A549 (cell line): ENCODE measurements at regions not wholly inside any gene's neighbourhood (a gene's known extent, or its start where the extent isn't known, plus 50 kb on each side); places are given as distances from the start of the nearest gene placed in this dataset.

Experiments used
- ATAC-seq, 2 experiments: fragments of 200-7000 bp in 1 of 2; fragments of >200 bp in 1 of 2; cut with Nextera tagmentation in 1 of 2; cut with Tn5 transposase in 1 of 2; 3 replicates each; pipeline versions ENCODE4 v1.8.0 to v1.9.1; 2018 to 2020; ENCODE audit warnings: mild to moderate bottlenecking in 1 of 2, moderate library complexity in 1 of 2
- CTCF ChIA-PET: fragments of 300-600 bp; sonication (Branson Sonifier 250); formaldehyde crosslinking; extraction: SDS; loops from one replicate; lab custom pipeline; 2021; ENCODE audit warnings: antibody characterized with exemption, inconsistent platforms; lab: Yijun Ruan, JAX
- POLR2A ChIA-PET: fragments of 350-600 bp; formaldehyde crosslinking; extraction: SDS; loops from one replicate; lab custom pipeline; 2021; ENCODE audit warnings: antibody characterized with exemption, inconsistent platforms; lab: Yijun Ruan, JAX
- DNase-seq, 2 experiments: peaks; one replicate each; pipeline versions ENCODE4 v3.0.0 to v3.0.0-alpha.2; 2011 to 2016; ENCODE audit warnings: low read depth in 1 of 2, low spot score in 1 of 2
- FAIRE-seq: peaks from 2 replicates; lab custom pipeline; 2011; peaks lifted over from hg19 to GRCh38; lab: Jason Lieb, UNC
- H3K27ac ChIP-seq, 2 experiments: fragments of >200 bp; sonication (Bioruptor Twin); formaldehyde crosslinking; 3 replicates each; pipeline ENCODE4 v1.5.1; 2016 to 2017
- H3K4me1 ChIP-seq: fragments of >200 bp; sonication (Bioruptor Twin); formaldehyde crosslinking; 3 replicates; pipeline ENCODE4 v1.6.1; 2016
- H3K4me2 ChIP-seq: fragments of >200 bp; sonication (Bioruptor Twin); formaldehyde crosslinking; 3 replicates; pipeline ENCODE4 v1.6.1; 2016
- H3K4me3 ChIP-seq: fragments of >200 bp; sonication (Bioruptor Twin); formaldehyde crosslinking; 3 replicates; pipeline ENCODE4 v1.5.1; 2016
- H3K9me3 ChIP-seq: fragments of >200 bp; sonication (Bioruptor Twin); formaldehyde crosslinking; 3 replicates; pipeline ENCODE4 v1.6.1; 2016
- BHLHE40 ChIP-seq: IDR thresholded peaks from 2 replicates; pipeline ENCODE4 v1.6.1; 2012; ENCODE audit warnings: low read depth, low read length, inconsistent platforms
- CBX2 ChIP-seq: fragments of 200-600 bp; sonication (generic); IDR thresholded peaks from 2 replicates; pipeline ENCODE4 v1.6.1; 2016; ENCODE audit warnings: low read depth, mild to moderate bottlenecking, borderline replicate concordance
- EHMT2 ChIP-seq: fragments of 200-600 bp; sonication (generic); IDR thresholded peaks from 2 replicates; pipeline ENCODE4 v1.6.1; 2016; ENCODE audit warnings: antibody characterized with exemption, low read depth, mild to moderate bottlenecking, moderate library complexity
- FOSB ChIP-seq: fragments of 250-450 bp; sonication (Bioruptor Pico); IDR thresholded peaks from 2 replicates; pipeline ENCODE4 v1.5.0; 2020; ENCODE audit warnings: mild to moderate bottlenecking, moderate library complexity
- FOXS1 ChIP-seq: fragments of 250-450 bp; sonication (Bioruptor Pico); IDR thresholded peaks from 2 replicates; pipeline ENCODE4 v1.5.0; 2020; ENCODE audit warnings: mild to moderate bottlenecking, moderate library complexity
- GATA3 ChIP-seq: IDR thresholded peaks from 2 replicates; pipeline ENCODE4 v1.6.1; 2012; ENCODE audit warnings: borderline replicate concordance
- HDAC2 ChIP-seq: fragments of 200-600 bp; sonication (generic); IDR thresholded peaks from 2 replicates; pipeline ENCODE4 v1.6.1; 2016
- HEYL ChIP-seq: fragments of 250-450 bp; sonication (Bioruptor Pico); IDR thresholded peaks from 2 replicates; pipeline ENCODE4 v1.8.0; 2021; ENCODE audit warnings: mild to moderate bottlenecking, moderate library complexity
- HOXB13 ChIP-seq: fragments of 250-450 bp; sonication (Bioruptor Pico); IDR thresholded peaks from 2 replicates; pipeline ENCODE4 v1.5.0; 2020; ENCODE audit warnings: low read depth, mild to moderate bottlenecking, moderate library complexity
- HOXB5 ChIP-seq: fragments of 250-450 bp; sonication (Bioruptor Pico); IDR thresholded peaks from 2 replicates; pipeline ENCODE4 v1.5.0; 2020; ENCODE audit warnings: mild to moderate bottlenecking, moderate library complexity
- JUN ChIP-seq, 2 experiments: fragments of >200 bp; sonication (Bioruptor Twin); formaldehyde crosslinking; IDR thresholded peaks; 2 replicates in 1 of 2; 3 replicates in 1 of 2; pipeline ENCODE4 v1.6.1; 2016 to 2017
- PHF8 ChIP-seq: fragments of 200-600 bp; sonication (generic); IDR thresholded peaks from 2 replicates; pipeline ENCODE4 v1.6.1; 2016; ENCODE audit warnings: low read depth, mild to moderate bottlenecking, antibody characterized with exemption, moderate library complexity, borderline replicate concordance
- POLR2AphosphoS2 ChIP-seq: conservative IDR thresholded peaks from 2 replicates; pipeline ENCODE4 v1.6.1; 2012; ENCODE audit warnings: low read length, improper control_type of control experiment, inconsistent platforms
- RARB ChIP-seq: fragments of 250-450 bp; sonication (Bioruptor Pico); IDR thresholded peaks from 2 replicates; pipeline ENCODE4 v1.8.0; 2021; ENCODE audit warnings: mild to moderate bottlenecking, moderate library complexity
- TFCP2L1 ChIP-seq: fragments of 250-450 bp; sonication (Bioruptor Pico); IDR thresholded peaks from 2 replicates; pipeline ENCODE4 v1.5.0; 2021; ENCODE audit warnings: mild to moderate bottlenecking
- TP53 ChIP-seq: fragments of 250-450 bp; sonication (Bioruptor Pico); IDR thresholded peaks from 2 replicates; pipeline ENCODE4 v1.5.0; 2021; ENCODE audit warnings: mild to moderate bottlenecking, moderate library complexity
- ZC3H11A ChIP-seq: fragments of 450-650 bp; IDR thresholded peaks from 2 replicates; pipeline ENCODE4 v1.6.1; 2014; ENCODE audit warnings: antibody characterized with exemption, mild to moderate bottlenecking
- ZFP36 ChIP-seq: fragments of 450-650 bp; IDR thresholded peaks from 2 replicates; pipeline ENCODE4 v1.6.1; 2014; ENCODE audit warnings: borderline replicate concordance; ENCODE audit not compliant: partially characterized antibody
- ZSCAN20 ChIP-seq: fragments of 250-450 bp; sonication (Bioruptor Pico); IDR thresholded peaks from 2 replicates; pipeline ENCODE4 v1.8.0; 2022; ENCODE audit warnings: mild to moderate bottlenecking, moderate library complexity
- WGBS: methylation state at CpG from one replicate; pipeline ENCODE4 v1.1.6; 2017; ENCODE audit errors: missing lambda C conversion rate; 5-methylcytosine and 5-hydroxymethylcytosine counted together
- TF ChIP-seq, protein P1 (sequence below): fragments of 250-450 bp; sonication (Bioruptor Pico); IDR thresholded peaks from 2 replicates; pipeline ENCODE4 v1.5.0; 2021; ENCODE audit warnings: mild to moderate bottlenecking, moderate library complexity, borderline replicate concordance
- TF ChIP-seq, protein P2 (sequence below): IDR thresholded peaks from 2 replicates; pipeline ENCODE4 v1.6.1; 2012; ENCODE audit warnings: low read depth, borderline replicate concordance
- TF ChIP-seq, protein P3 (sequence below): fragments of 200-600 bp; sonication (generic); IDR thresholded peaks from 2 replicates; pipeline ENCODE4 v1.6.1; 2016; ENCODE audit warnings: antibody characterized with exemption, mild to moderate bottlenecking, moderate library complexity

DNA sequence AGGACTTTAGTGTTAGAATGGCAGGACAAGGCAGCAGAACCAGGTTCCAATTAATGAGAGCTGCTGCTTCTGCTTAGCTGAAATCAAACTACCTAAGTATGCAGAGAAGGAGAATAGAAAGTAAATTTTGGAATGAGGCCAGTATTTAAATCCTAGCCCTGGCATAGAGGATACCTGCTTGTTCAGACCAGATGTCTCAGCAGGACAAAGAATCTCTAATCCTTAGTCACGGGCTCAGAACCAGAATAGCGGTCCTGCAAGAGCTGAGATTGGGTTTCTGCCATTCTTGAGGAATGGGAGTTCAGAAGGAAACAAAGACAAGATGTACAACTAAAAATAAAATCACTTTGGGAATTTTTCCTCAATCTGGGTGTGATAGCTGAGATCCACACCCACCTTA, 550.8 kb upstream of the TMEM132C start:
- WGBS: 4% methylated on average over 2 of the region's 2 CpGs
- no peak overlapping the region for H3K27ac ChIP-seq
- FAIRE-seq (no peak), ATAC-seq (no peak)
- CTCF ChIA-PET: no interaction called here
- H3K4me1 ChIP-seq: no peaks in the 10 kb centered on the region
- POLR2A ChIA-PET: no interaction called here
- no peak overlapping the region for H3K4me3 ChIP-seq
- TF ChIP-seq ZC3H11A: no peak
- TF ChIP-seq, protein P1, sequence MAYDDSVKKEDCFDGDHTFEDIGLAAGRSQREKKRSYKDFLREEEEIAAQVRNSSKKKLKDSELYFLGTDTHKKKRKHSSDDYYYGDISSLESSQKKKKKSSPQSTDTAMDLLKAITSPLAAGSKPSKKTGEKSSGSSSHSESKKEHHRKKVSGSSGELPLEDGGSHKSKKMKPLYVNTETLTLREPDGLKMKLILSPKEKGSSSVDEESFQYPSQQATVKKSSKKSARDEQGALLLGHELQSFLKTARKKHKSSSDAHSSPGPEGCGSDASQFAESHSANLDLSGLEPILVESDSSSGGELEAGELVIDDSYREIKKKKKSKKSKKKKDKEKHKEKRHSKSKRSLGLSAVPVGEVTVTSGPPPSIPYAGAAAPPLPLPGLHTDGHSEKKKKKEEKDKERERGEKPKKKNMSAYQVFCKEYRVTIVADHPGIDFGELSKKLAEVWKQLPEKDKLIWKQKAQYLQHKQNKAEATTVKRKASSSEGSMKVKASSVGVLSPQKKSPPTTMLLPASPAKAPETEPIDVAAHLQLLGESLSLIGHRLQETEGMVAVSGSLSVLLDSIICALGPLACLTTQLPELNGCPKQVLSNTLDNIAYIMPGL (CRISPR knock-in tag): no peak
- TF ChIP-seq PHF8: no peak
- no peak for TF ChIP-seq GATA3
- TF ChIP-seq HEYL (CRISPR knock-in tag): no peak
- TF ChIP-seq ZFP36: no peak
- no peak for TF ChIP-seq TP53 (CRISPR knock-in tag)
- no peak for TF ChIP-seq TFCP2L1 (CRISPR knock-in tag)
- TF ChIP-seq EHMT2: no peak
- TF ChIP-seq RARB (CRISPR knock-in tag): no peak
- no peak for TF ChIP-seq FOSB
- TF ChIP-seq POLR2AphosphoS2: no peak
- TF ChIP-seq, protein P2, sequence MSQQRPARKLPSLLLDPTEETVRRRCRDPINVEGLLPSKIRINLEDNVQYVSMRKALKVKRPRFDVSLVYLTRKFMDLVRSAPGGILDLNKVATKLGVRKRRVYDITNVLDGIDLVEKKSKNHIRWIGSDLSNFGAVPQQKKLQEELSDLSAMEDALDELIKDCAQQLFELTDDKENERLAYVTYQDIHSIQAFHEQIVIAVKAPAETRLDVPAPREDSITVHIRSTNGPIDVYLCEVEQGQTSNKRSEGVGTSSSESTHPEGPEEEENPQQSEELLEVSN: no peak
- TF ChIP-seq, protein P3, sequence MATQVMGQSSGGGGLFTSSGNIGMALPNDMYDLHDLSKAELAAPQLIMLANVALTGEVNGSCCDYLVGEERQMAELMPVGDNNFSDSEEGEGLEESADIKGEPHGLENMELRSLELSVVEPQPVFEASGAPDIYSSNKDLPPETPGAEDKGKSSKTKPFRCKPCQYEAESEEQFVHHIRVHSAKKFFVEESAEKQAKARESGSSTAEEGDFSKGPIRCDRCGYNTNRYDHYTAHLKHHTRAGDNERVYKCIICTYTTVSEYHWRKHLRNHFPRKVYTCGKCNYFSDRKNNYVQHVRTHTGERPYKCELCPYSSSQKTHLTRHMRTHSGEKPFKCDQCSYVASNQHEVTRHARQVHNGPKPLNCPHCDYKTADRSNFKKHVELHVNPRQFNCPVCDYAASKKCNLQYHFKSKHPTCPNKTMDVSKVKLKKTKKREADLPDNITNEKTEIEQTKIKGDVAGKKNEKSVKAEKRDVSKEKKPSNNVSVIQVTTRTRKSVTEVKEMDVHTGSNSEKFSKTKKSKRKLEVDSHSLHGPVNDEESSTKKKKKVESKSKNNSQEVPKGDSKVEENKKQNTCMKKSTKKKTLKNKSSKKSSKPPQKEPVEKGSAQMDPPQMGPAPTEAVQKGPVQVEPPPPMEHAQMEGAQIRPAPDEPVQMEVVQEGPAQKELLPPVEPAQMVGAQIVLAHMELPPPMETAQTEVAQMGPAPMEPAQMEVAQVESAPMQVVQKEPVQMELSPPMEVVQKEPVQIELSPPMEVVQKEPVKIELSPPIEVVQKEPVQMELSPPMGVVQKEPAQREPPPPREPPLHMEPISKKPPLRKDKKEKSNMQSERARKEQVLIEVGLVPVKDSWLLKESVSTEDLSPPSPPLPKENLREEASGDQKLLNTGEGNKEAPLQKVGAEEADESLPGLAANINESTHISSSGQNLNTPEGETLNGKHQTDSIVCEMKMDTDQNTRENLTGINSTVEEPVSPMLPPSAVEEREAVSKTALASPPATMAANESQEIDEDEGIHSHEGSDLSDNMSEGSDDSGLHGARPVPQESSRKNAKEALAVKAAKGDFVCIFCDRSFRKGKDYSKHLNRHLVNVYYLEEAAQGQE: no peak
- no peak for TF ChIP-seq JUN (IDR thresholded peaks at IDR 0.05)
- TF ChIP-seq FOXS1 (CRISPR knock-in tag): no peak
- TF ChIP-seq, all 56 proteins: peak for 0
- no peaks in the 10 kb centered on the region for H3K9me3 ChIP-seq
- DNase-seq: no peak
- H3K4me2 ChIP-seq: no peak overlapping the region

DNA sequence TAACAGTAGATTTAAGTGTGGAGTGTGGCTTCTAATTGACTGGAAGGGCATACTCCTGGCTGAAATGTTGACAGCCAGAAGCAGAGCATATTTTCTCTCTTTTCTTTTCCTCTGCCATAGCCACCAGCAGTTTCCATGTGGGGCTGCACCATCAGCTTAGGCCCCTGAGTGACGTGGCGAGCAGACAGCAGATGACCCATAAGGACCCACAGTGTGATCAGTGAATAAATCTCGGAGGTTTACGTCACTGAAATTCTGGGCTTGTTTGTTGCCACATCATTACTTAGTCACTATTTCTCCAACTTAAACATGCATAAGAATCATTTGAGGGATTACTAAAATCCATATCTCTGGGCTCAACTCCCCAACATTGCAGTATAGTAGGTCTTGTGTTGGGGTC, 549.7 kb upstream of the TMEM132C start:
- H3K4me1 ChIP-seq: no peaks in the 10 kb centered on the region
- H3K4me3 ChIP-seq: no peak overlapping the region
- FAIRE-seq: no peak
- POLR2A ChIA-PET: no interaction called here
- DNase-seq: no peak
- H3K9me3 ChIP-seq: no peaks in the 10 kb centered on the region
- CTCF ChIA-PET: no interaction called here
- H3K27ac ChIP-seq: no peak overlapping the region
- no peak for ATAC-seq
- 4% methylated on average over 4 of the region's 4 CpGs for WGBS
- no peak overlapping the region for H3K4me2 ChIP-seq
- TF ChIP-seq, protein P2: no peak
- TF ChIP-seq TP53 (CRISPR knock-in tag) (no peak), HOXB5 (CRISPR knock-in tag) (no peak), HDAC2 (no peak), CBX2 (no peak), BHLHE40 (no peak), ZSCAN20 (no peak), HOXB13 (no peak)
- TF ChIP-seq, all 56 proteins: peak for 0
